ENCODE measurements at regions not wholly inside any gene's neighbourhood (a gene's known extent, or its start where the extent isn't known, plus 50 kb on each side); places are given as distances from the start of the nearest gene placed in this dataset.

DNA sequence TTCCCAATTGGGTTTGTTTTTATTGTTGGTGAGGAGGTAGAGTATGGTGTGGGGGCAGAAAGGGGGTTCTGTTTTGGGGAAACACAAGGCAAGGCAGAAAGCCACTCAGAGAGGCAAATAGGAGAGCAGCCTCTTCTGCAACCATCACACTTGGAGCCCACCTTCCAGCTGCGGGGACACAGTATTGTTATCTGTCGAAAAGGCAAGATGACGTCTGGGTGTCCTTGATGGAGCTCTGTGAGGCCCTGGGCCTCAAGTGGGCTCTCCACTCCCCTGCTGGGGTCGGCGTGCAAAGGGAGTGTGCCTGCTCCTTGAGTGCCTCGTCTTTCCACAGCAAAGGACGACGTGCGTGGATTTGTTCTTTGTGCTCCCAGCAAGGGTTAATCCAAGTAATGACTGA lies 227.6 kb downstream of the ANAPC1 start:
- Histone ChIP-seq H3K9ac (replicated peaks in 1 of 4; ENCODE audit: extremely low read depth in 1 of 4, low read depth in 3 of 4, low read length in 3 of 4) (no peak overlapping the region), H3K36me3 (ENCODE audit: control insufficient read depth in 2 of 4, insufficient read depth in 4 of 4, low read length in 3 of 4) (no peaks in the 10 kb centered on the region), H3K14ac (ENCODE audit: insufficient read length) (no peak overlapping the region), H3K27me3 (replicated peaks in 1 of 4; ENCODE audit: control insufficient read depth in 3 of 4, extremely low read depth in 1 of 4, insufficient read depth in 3 of 4, low read length in 3 of 4) (peaks cover 0 to 2% (median 0%) of the 10 kb centered on the region in 4 experiments; a peak in 1 of 7 replicates), H3K4ac (replicated peaks; ENCODE audit: insufficient read length, low read depth, low read length) (no peak overlapping the region), H3K4me3 (ENCODE audit: extremely low read depth in 1 of 4, insufficient read depth in 2 of 4, low read depth in 3 of 4, low read length in 4 of 4) (no peak overlapping the region), H3K23ac (ENCODE audit: insufficient read length) (no peak overlapping the region), H3K4me1 (replicated peaks in 1 of 4; ENCODE audit: control insufficient read depth in 3 of 4, insufficient read depth in 4 of 4, low read length in 3 of 4) (peaks cover 0 to 11% (median 5%) of the 10 kb centered on the region in 4 experiments; a peak in 4 of 7 replicates), H4K5ac (ENCODE audit: insufficient read length, low read depth, low read length) (no peak overlapping the region), H2BK12ac (ENCODE audit: low read depth, low read length) (peak overlapping the region; percentile 80; the same call in 1 of the 2 replicates), H2BK15ac (ENCODE audit: low read length) (0 out of 2 replicates have a peak overlapping the region, but pooled peaks have one; percentile 20), H2BK5ac (ENCODE audit: low read depth, low read length) (peak overlapping the region; percentile 20; the same call in 1 of the 2 replicates), H3K9me3 (ENCODE audit: insufficient read depth in 2 of 2, low read depth in 1 of 2, low read length in 1 of 2) (no peaks in the 10 kb centered on the region; a peak in 1 of 4 replicates), H3K18ac (ENCODE audit: extremely low read depth, low read length) (no peak overlapping the region), H2AK5ac (ENCODE audit: low read depth, low read length) (no peak overlapping the region), H2BK120ac (replicated peaks; ENCODE audit: low read depth, low read length) (no peak overlapping the region), H3K79me2 (ENCODE audit: control insufficient read depth in 1 of 2, insufficient read depth in 2 of 2, low read length in 2 of 2) (no peaks in the 10 kb centered on the region), H3K79me1 (ENCODE audit: low read depth, low read length) (no peaks in the 10 kb centered on the region), H3K27ac (ENCODE audit: low read depth, low read length) (no peak overlapping the region), H3K4me2 (ENCODE audit: insufficient read depth in 1 of 2, low read depth in 2 of 2, low read length in 2 of 2) (no peak overlapping the region), H2BK20ac (ENCODE audit: low read length) (no peak overlapping the region), H3K23me2 (ENCODE audit: low read depth, low read length) (no peaks in the 10 kb centered on the region), H3K56ac (replicated peaks; ENCODE audit: insufficient read length, low read depth, low read length) (no peak overlapping the region), H4K8ac (ENCODE audit: extremely low read depth, insufficient read depth, low read length) (no peak overlapping the region), H2AFZ (ENCODE audit: low read length) (no peak overlapping the region), H4K20me1 (replicated peaks in 1 of 2; ENCODE audit: control insufficient read depth in 1 of 2, insufficient read depth in 2 of 2, low read length in 2 of 2) (no peaks in the 10 kb centered on the region), H4K91ac (replicated peaks; ENCODE audit: insufficient read length, low read length) (no peak overlapping the region)
- ChIA-PET POLR2A (ENCODE audit: partially characterized antibody) (no interaction called here), CTCF (ENCODE audit: partially characterized antibody) (no interaction called here)
- WGBS, 2 experiments (ENCODE audit: extremely low coverage in 1 of 2, insufficient coverage in 1 of 2, insufficient read length in 1 of 2, insufficient replicate concordance in 2 of 2, low coverage in 1 of 2, low lambda C conversion rate in 2 of 2, missing lambda C conversion rate in 1 of 2): 88% methylated on average over 7 of the region's 9 CpGs; no CpG with 5 or more reads in 1 of the 2 experiments
- no peak for FAIRE-seq
- no peak for TF ChIP-seq SIRT6 (IDR thresholded peaks at IDR 0.05; ENCODE audit: low read length)
- TF ChIP-seq HDAC2 (IDR thresholded peaks at IDR 0.05; ENCODE audit: borderline replicate concordance in 1 of 2, low read depth in 2 of 2, low read length in 2 of 2): no peak
- no peak for TF ChIP-seq RFX5 (IDR thresholded peaks at IDR 0.05; ENCODE audit: borderline replicate concordance, low read depth, low read length)
- no peak for TF ChIP-seq KDM5A (IDR thresholded peaks at IDR 0.05; ENCODE audit: low read length)
- no peak for TF ChIP-seq SIN3A (conservative IDR thresholded peaks at IDR 0.05 in 1 of 2, IDR thresholded peaks at IDR 0.05 in 1 of 2; ENCODE audit: low read depth in 1 of 2, low read length in 2 of 2)
- no peak for TF ChIP-seq CTBP2 (IDR thresholded peaks at IDR 0.05; ENCODE audit: borderline replicate concordance, insufficient read depth, insufficient read length, low read length)
- TF ChIP-seq CHD1 (IDR thresholded peaks at IDR 0.05; ENCODE audit: low read depth, low read length): no peak
- no peak for TF ChIP-seq TAF7 (optimal IDR thresholded peaks at IDR 0.05; ENCODE audit: borderline replicate concordance, low read depth, low read length)
- no peak for TF ChIP-seq E2F6 (IDR thresholded peaks at IDR 0.05)
- TF ChIP-seq USF2 (IDR thresholded peaks at IDR 0.05; ENCODE audit: low read length): no peak
- DNase-seq (ENCODE audit: low read depth in 1 of 2, low spot score in 2 of 2): no peak

Data from H1 (cell line).